Breast epithelium (tissue), 4 donors: ENCODE measurements at regions not wholly inside any gene's neighbourhood (a gene's known extent, or its start where the extent isn't known, plus 50 kb on each side); places are given as distances from the start of the nearest gene placed in this dataset.
"Not testable (repeated sequence)": the region's sequence is repeated elsewhere in the genome, so short reads cannot be mapped to it uniquely, and the experiment has no call there.

ENCODE experiments used
- DNase-seq, 2 donors: peaks; one replicate each; pipeline ENCODE4 v3.0.0-alpha.2; 2019; ENCODE audit warnings: low spot score in 2 of 2
- H3K27ac ChIP-seq, 2 donors: fragments of 200-600 bp; sonication (generic) in 1 of 2; one replicate each; pipeline ENCODE4 v1.5.1; 2016 to 2019; ENCODE audit warnings: mild to moderate bottlenecking in 1 of 2
- H3K27me3 ChIP-seq, 2 donors: fragments of 200-600 bp; sonication (generic) in 1 of 2; one replicate each; pipeline versions ENCODE4 v1.5.1 to v1.6.0; 2017 to 2019; ENCODE audit warnings: control low read depth in 1 of 2, mild to moderate bottlenecking in 1 of 2
- H3K36me3 ChIP-seq: fragments of 200-600 bp; one replicate; pipeline ENCODE4 v1.5.1; 2019
- H3K4me1 ChIP-seq, 2 donors: fragments of 200-600 bp; sonication (generic); one replicate each; pipeline ENCODE4 v1.5.1; 2016 to 2019; ENCODE audit warnings: control low read depth in 1 of 2
- H3K4me3 ChIP-seq, 3 donors: fragments of 200-600 bp; sonication (generic); 1 replicate in 2 of 3; 2 replicates in 1 of 3; pipeline ENCODE4 v1.5.1; 2016 to 2019; ENCODE audit warnings: mild to moderate bottlenecking in 3 of 3, moderate library complexity in 2 of 3
- H3K9me3 ChIP-seq, 2 donors: fragments of 200-600 bp; sonication (generic) in 1 of 2; one replicate each; pipeline ENCODE4 v1.5.1; 2016 to 2019; ENCODE audit warnings: control low read depth in 1 of 2
- CTCF ChIP-seq, 3 donors: fragments of 450-650 bp; IDR thresholded peaks; one replicate each; pipeline ENCODE4 v1.5.1; 2016 to 2017; ENCODE audit warnings: antibody characterized with exemption in 3 of 3, mild to moderate bottlenecking in 3 of 3, moderate library complexity in 3 of 3
- POLR2A ChIP-seq: fragments of 450-650 bp; IDR thresholded peaks from one replicate; pipeline ENCODE4 v1.6.1; 2016; ENCODE audit warnings: antibody characterized with exemption, mild to moderate bottlenecking, moderate library complexity
- POLR2AphosphoS5 ChIP-seq, 3 donors: sonication (generic); formaldehyde crosslinking; IDR thresholded peaks; one replicate each; pipeline ENCODE4 v1.6.1; 2017; ENCODE audit warnings: antibody characterized with exemption in 3 of 3
- intact Hi-C: fragments of 100-400 bp; cut with DNase I; formaldehyde crosslinking; loops from one replicate; pipeline ENCODE4 v1.15.1; 2023; ENCODE audit warnings: low total_unique reads

GRCh38 chr18:75966431-75966830 is 528.6 kb downstream of the ZNF516 start:
- TF ChIP-seq POLR2AphosphoS5 (IDR thresholded peaks at IDR 0.05) (no peak), POLR2A (no peak), CTCF (IDR thresholded peaks at IDR 0.05) (no peak)

GRCh38 chr18:75962036-75962572 is 532.9 kb downstream of the ZNF516 start:
- no peak for DNase-seq
- Histone ChIP-seq H3K4me1 (no peaks in the 10 kb centered on the region), H3K4me3 (no peak overlapping the region), H3K9me3 (no peaks in the 10 kb centered on the region), H3K27me3 (no peaks in the 10 kb centered on the region), H3K27ac (no peak overlapping the region), H3K36me3 (no peaks in the 10 kb centered on the region)
- intact Hi-C loops = no loop called here
- TF ChIP-seq POLR2AphosphoS5 (IDR thresholded peaks at IDR 0.05) (no peak), CTCF (IDR thresholded peaks at IDR 0.05) (no peak), POLR2A (no peak)

More at GRCh38 chr18:75966431-75966830, 528.6 kb downstream of the ZNF516 start:
- Histone ChIP-seq H3K4me1 (no peaks in the 10 kb centered on the region), H3K27ac (no peak overlapping the region), H3K9me3 (no peaks in the 10 kb centered on the region), H3K36me3 (no peaks in the 10 kb centered on the region), H3K4me3 (no peak overlapping the region), H3K27me3 (no peaks in the 10 kb centered on the region)
- DNase-seq = no peak
- intact Hi-C loops = no loop called here

GRCh38 chr18:75960356-75960755 is 532.9 kb upstream of the SMIM21 start:
- H3K27ac ChIP-seq, DNase-seq, H3K4me3 ChIP-seq, H3K36me3 ChIP-seq, intact Hi-C loops, H3K9me3 ChIP-seq, H3K4me1 ChIP-seq, H3K27me3 ChIP-seq: not testable (repeated sequence)

GRCh38 chr18:75959150-75959549 is 531.6 kb upstream of the SMIM21 start:
- DNase-seq = no peak
- Histone ChIP-seq H3K36me3 (no peaks in the 10 kb centered on the region), H3K9me3 (no peaks in the 10 kb centered on the region), H3K4me1 (no peaks in the 10 kb centered on the region), H3K4me3 (no peak overlapping the region), H3K27me3 (no peaks in the 10 kb centered on the region), H3K27ac (no peak overlapping the region)
- TF ChIP-seq POLR2A = no peak
- no peak for TF ChIP-seq POLR2AphosphoS5 (IDR thresholded peaks at IDR 0.05)
- TF ChIP-seq CTCF (IDR thresholded peaks at IDR 0.05) = no peak
- intact Hi-C loops = no loop called here

GRCh38 chr18:75958683-75959082 is 531.2 kb upstream of the SMIM21 start:
- intact Hi-C loops = no loop called here
- DNase-seq = no peak
- TF ChIP-seq POLR2AphosphoS5 (IDR thresholded peaks at IDR 0.05) (no peak), POLR2A (no peak), CTCF (IDR thresholded peaks at IDR 0.05) (no peak)
- no peaks in the 10 kb centered on the region for H3K9me3 ChIP-seq
- H3K4me3 ChIP-seq = no peak overlapping the region
- no peaks in the 10 kb centered on the region for H3K36me3 ChIP-seq
- no peaks in the 10 kb centered on the region for H3K27me3 ChIP-seq
- no peaks in the 10 kb centered on the region for H3K4me1 ChIP-seq
- H3K27ac ChIP-seq = no peak overlapping the region
